ENCODE measurements at regions not wholly inside any gene's neighbourhood (a gene's known extent, or its start where the extent isn't known, plus 50 kb on each side); places are given as distances from the start of the nearest gene placed in this dataset.

DNA sequence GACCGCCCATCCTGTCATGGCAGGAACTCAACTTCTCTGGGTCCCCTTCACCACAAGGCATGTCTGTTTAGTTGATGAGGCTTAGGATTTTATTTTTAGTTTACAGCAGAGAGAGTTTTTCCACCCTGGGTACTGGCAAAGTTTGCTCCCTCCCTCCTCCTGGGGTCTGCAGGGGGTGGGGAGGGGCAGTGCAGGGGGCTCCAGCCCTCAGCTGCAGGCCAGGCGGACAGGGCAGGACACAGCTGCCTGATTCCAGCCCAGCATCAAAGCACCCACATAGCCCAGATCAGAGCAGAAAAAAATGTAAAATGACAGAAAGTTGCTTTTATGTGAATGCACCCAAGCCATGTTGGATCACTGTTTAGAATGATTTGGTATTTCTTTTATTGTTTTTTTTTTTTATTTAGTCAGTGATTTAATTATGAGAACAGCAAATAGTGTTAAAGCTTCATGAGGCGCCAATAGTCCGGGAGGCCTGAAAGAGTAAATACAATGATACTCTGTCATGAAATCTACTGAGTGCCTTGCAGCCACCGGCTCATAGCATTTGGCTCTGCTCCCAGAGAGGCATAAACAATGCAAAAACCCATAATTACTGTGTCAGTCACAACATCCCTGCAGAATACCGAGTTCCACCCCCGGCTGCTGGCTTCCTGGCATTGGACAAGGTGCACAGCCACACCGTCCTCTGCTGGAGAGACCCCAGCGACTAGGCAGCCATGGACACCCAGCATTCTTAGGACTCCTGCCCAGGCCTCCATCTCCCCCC is 923.5 kb downstream of the UQCRFS1 start:
- ATAC-seq: no peak
- no peak overlapping the region for H3K4me2 ChIP-seq (ENCODE audit: control insufficient read depth, insufficient read depth)
- no peaks in the 10 kb centered on the region for H3K79me2 ChIP-seq (ENCODE audit: control insufficient read depth, insufficient read depth, low read length)
- WGBS (ENCODE audit: insufficient coverage, insufficient replicate concordance, low lambda C conversion rate, missing lambda C conversion rate): 38% methylated on average over 9 of the region's 9 CpGs
- ChIA-PET POLR2A (no interaction called here), SMC1A (ENCODE audit: uncharacterized antibody, unreplicated experiment) (no interaction called here), RAD21 (ENCODE audit: unreplicated experiment) (no interaction called here), CTCF (no interaction called here)
- no peak for TF ChIP-seq MYB (IDR thresholded peaks at IDR 0.05; ENCODE audit: borderline replicate concordance, low read depth, low read length)
- no peak for TF ChIP-seq NBN (IDR thresholded peaks at IDR 0.05)
- no peak for TF ChIP-seq E2F8 (IDR thresholded peaks at IDR 0.05; ENCODE audit: low read depth, partially characterized antibody)
- no peak for TF ChIP-seq SUZ12 (IDR thresholded peaks at IDR 0.05; ENCODE audit: unreplicated experiment)
- TF ChIP-seq SMAD1 (IDR thresholded peaks at IDR 0.05; ENCODE audit: low read depth, partially characterized antibody): no peak
- intact Hi-C loops (cut with micrococcal nuclease; ENCODE audit: unreplicated experiment) (no loop called here), in situ Hi-C loops (cut with MboI) (no loop called here)
- no peaks in the 10 kb centered on the region for H4K20me1 ChIP-seq (ENCODE audit: control insufficient read depth, insufficient read depth)
- no peak overlapping the region for H2AFZ ChIP-seq (ENCODE audit: control insufficient read depth, low read depth, low read length)
- H3K9me3 ChIP-seq (replicated peaks; ENCODE audit: control insufficient read depth, insufficient read depth, low read length): no peaks in the 10 kb centered on the region
- FAIRE-seq: no peak
- no peak for DNase-seq (ENCODE audit: low read depth, low spot score)
- no peaks in the 10 kb centered on the region for H3K4me1 ChIP-seq (ENCODE audit: control insufficient read depth, insufficient read depth, low read length)
- H3K36me3 ChIP-seq (ENCODE audit: control insufficient read depth in 2 of 2, insufficient read depth in 2 of 2, low read length in 1 of 2): no peaks in the 10 kb centered on the region
- H3K27ac ChIP-seq (ENCODE audit: control insufficient read depth, insufficient read depth): no peak overlapping the region
- H3K27me3 ChIP-seq (replicated peaks in 1 of 2; ENCODE audit: control insufficient read depth in 2 of 2, insufficient read depth in 2 of 2, low read length in 1 of 2): no peaks in the 10 kb centered on the region
- H3K9ac ChIP-seq (ENCODE audit: control insufficient read depth, insufficient read depth, low read length): no peak overlapping the region
- BruUV-seq (replicated peaks): no TSS peak
- no peak overlapping the region for H3K4me3 ChIP-seq
